HG02943 (cell line): ENCODE measurements at regions not wholly inside any gene's neighbourhood (a gene's known extent, or its start where the extent isn't known, plus 50 kb on each side); places are given as distances from the start of the nearest gene placed in this dataset.
"Not testable (repeated sequence)": the region's sequence is repeated elsewhere in the genome, so short reads cannot be mapped to it uniquely, and the experiment has no call there.

Source experiments
- ATAC-seq: cut with Tn5 transposase; IDR thresholded peaks from one replicate; pipeline ENCODE4 v1.9.1; 2021; ENCODE audit warnings: mild to moderate bottlenecking, low read depth, moderate library complexity; ENCODE audit not compliant: unreplicated experiment

DNA sequence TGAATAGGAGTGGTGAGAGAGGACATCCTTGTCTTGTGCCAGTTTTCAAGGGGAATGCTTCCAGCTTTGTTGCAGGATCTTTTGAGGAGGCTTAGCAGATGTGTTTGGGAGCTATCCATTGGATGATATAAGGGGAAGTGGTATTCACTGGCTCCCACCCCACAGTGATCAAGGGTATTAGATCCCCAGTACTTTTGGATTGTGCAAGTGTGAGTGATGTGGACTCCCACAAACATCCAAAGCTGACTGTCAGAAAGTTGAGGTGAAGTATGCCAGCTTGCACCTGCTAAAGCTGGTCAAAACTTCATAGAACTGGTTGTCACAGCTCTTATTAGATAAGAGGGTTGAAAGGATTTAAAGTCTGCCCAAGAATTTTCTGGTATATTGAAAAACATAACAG is 110.1 kb upstream of the BTG1 start:
- ATAC-seq = no peak

DNA sequence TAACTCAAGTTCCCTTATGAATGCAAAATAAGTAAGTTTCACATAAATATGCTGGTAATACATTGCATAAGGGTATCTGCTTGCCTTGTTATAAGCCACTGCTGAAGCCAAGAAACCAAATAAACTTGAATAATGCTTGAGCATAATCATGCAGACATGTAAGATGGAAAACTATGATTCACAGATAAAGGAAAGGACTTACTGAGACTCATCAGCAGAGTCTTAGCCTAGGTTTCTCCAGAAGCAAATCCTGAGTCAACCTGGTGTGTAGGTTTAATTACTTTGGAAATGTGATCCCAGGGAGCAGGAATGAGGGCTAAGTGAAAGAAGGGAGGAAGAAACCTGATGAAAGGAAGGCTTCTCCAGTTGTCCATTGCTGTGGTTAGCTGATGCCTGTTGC is 107.7 kb upstream of the BTG1 start:
- ATAC-seq = no peak

DNA sequence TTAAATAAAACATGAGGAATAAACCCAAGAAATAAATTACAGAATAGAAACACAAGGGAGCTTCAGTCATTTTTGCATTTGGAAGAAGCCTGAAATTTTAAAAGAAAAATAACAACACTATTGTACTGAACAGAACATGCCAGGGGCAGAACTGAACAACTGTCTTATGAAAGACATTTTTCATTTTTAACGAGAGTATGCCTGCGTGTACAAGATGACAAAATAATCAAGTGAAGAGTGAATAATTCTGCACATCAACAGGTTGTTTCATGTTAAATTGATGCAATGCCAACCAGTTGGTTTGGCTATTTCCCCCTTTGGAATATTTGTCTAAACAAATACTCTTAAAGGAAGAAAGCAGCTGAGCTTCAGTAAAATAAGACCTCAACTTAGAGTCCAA is 103.3 kb upstream of the BTG1 start:
- ATAC-seq = no peak

DNA sequence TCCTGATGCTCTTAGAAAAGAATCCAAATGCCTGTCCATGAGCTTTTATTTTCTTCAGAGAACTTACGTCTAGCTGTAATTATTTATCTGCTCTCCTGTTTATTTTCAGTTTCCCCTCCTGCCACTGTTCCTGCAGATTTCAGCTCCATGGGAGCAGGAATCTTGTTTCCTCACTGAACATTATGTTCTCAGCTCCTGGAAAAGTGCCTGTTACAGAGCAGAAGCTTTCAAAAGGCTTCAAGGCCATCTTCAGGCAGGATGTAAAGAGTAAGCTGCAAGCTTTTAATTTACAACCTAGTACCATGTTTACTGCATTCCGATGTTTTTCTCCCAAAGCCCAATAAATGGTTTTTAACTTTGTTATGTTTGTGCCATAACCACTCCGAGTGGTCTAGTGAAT is 98.4 kb upstream of the BTG1 start:
- ATAC-seq = no peak

DNA sequence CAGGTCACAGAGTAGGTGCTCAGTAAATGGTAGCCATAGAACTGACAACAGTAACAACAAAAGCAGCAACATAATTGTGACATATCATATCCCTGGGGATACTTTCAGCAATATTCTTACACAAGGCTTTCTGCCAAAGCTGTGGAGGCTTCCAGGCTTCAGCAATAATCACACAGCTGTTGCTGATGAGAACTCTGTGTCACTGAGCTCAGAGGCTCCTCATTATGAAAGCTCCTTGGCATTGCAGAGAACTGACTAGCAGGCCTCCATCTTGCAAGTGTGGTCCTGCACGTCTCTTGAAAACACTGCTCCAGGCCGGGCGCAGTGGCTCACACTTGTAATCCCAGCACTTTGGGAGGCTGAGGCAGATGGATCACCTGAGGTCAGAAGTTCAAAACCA is 97.3 kb upstream of the BTG1 start:
- ATAC-seq = no peak

DNA sequence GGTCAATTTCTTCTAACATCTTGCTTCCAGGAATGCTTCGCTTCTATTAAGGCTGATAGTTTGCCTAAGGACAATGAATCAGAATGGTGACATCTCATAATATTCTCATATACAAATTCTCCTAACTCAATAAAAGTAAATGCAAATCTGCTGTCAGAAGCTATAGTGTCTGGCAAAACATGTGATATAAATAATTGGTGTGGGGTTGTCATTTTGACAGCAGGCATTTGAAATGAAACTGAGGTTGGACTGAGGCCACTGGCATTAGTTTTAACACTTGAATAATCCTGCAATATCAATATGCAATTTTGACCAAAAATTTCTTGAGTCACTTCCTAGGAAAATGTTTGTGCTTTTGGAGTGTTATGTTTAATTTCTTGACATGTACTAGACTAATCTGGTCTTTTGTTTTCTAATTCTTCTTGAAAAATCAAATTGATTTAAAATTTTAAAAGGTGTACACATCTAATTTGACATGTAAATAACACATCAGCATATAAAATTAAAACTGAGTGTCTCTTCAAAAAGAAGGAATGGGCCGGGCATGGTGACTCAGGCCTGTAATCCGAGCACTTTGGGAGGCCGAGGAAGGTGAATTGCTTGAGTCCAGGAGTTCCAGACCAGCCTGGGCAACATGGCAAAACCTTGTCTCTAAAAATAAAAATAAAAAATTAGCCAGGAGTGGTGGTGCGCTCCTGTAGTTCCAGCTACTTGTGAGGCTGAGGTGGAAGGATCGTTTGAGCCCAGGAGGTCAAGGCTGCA is 92.3 kb upstream of the BTG1 start:
- no peak for ATAC-seq

DNA sequence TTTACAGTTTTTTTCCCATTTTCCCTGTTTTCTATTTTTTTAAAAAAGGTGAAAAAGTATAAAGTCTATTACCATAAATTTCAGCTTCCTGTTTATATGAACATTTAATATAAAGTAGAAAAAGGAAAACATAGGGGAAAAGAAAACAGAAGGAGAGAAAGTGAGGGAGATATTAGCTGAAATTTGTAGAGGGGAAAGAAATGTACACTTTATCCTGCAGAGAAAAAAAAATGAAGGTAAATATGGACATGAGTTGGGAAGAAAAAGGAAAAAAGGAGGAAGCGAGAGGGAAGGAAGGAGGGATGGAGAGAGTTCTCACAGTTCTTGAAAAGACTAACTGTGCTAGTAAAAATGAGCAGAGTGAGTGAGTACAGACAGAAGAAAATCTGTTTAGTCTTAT is 91.6 kb upstream of the BTG1 start:
- no peak for ATAC-seq

DNA sequence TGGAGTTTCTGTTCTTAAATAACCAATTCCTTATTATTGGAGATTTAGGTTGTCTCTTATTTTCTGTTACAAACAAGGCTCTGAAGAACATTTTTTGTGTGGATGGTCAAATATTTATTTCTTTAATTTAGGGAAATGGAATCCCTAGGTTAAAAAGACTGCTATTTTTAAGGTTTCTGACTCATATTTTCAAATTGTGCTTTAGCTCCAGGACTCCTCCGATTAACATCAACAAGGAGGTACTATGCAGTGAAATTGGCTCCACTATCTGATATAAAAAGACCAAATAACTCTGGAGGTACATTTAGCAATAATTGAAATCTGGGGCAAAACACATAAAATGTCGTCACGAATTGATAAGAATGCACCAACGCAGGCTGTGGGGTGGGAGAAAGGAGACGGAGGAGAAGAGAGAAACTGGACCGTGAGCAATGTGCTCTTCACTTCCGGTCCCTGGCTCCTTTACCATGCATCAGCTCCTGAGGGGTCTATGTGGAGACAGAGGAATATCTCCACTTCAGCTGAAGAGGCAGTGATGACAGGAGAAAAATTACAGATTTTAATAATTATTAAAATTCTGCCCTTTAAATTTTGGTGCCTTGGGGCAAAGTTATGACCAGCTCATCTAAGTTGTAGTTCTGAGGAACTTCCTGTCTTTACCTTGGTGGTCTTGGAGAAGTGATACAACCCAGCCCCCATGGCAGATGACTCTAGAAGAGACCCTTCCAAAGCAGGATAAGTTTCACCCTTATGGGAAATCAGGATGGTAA is 90.2 kb upstream of the BTG1 start:
- ATAC-seq = no peak

DNA sequence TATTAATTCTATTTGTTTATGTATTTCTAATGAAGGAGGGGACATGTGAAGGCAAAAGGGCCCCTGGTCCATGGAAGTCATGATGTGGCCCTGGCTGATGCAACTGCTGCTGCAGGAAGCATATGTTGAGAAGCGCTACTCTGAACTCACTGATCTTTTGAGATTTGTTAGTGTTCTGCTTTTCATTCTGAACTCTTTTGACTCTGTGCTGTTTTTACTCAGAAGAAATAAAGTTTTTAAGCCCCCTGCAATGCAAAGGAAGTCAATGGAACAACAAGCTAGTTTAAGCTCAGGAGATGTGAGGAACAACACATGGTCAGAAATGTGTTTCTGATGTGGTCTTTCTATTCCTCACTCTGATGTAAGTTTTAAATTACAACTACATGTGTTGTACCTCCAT is 88.9 kb upstream of the BTG1 start:
- ATAC-seq = no peak

DNA sequence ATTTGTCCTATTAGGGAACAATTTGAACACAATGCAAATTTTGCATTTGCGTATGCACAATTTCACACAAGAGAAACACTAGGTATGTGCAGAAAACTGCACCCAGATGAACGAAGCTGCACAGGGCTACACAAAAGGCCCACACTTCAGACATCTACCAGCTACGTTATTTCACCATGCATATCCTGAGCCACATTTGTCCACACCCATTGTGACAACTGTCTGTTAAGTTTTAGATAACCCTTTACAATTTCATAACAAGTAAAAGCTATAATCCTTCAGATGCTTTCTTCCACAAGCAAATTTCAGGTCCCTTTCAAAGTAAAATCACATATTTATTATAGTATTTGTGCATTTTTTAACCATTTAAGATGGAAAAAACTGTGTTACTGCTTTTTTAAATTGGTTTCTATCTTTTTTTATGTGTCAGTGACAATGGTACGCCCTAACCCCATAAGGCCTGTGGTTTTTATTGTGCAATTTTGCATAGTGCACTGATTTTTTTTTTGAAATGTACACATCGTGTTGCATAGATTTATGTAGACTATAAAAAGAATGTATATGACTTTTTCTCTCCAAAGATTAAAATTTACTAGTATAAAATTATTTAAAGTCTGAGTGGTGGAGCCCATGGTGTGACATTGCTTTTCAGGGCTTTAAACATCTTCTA is 87.8 kb upstream of the BTG1 start:
- no peak for ATAC-seq

DNA sequence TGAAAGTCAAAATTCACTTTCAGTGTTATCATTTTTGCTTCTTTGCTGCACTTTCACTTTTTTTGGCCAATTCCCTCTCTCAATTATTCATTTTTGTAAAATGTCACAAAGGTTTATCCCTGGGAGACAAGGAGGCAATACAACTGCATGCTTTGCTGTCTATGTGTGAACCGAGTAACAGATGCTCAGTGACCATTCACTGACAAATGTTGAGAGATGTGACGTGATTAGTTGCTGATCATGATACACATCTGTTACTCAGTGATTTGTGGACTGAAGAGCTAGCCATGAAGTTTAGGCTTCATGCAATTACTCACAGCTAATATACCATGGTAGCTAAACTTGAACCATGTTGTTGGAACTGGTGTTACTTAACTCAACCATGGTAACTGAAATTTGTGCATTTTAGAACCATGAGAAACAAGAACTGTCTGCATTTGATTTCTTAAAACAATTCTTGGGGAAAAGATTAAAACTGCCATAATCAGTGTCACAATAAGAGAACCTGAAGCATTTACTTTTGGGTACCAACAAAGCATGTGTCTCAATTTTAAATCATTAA is 86.8 kb upstream of the BTG1 start:
- not testable (repeated sequence) for ATAC-seq

DNA sequence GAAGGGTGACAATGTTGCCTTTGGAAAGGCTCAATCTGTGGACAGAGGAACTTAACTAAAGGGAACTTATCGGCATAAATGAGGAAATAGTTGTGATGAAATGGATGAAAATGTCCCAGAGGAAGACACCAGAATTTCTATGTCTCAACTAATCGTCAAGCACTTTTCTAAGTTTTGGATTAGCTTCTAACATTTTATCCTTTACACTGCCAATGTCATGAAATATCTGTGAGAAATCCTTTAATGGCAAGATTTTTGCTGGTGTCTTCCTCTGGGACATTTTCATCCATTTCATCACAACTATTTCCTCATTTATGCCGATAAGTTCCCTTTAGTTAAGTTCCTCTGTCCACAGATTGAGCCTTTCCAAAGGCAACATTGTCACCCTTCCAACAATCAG is 86.3 kb upstream of the BTG1 start:
- not testable (repeated sequence) for ATAC-seq

DNA sequence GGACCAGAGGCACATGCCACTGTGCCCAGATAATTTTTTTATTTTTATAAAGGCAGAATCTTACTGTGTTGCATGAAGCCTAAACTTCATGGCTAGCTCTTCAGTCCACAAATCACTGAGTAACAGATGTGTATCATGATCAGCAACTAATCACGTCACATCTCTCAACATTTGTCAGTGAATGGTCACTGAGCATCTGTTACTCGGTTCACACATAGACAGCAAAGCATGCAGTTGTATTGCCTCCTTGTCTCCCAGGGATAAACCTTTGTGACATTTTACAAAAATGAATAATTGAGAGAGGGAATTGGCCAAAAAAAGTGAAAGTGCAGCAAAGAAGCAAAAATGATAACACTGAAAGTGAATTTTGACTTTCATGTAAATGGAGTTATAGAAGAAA is 85.9 kb upstream of the BTG1 start:
- not testable (repeated sequence) for ATAC-seq

DNA sequence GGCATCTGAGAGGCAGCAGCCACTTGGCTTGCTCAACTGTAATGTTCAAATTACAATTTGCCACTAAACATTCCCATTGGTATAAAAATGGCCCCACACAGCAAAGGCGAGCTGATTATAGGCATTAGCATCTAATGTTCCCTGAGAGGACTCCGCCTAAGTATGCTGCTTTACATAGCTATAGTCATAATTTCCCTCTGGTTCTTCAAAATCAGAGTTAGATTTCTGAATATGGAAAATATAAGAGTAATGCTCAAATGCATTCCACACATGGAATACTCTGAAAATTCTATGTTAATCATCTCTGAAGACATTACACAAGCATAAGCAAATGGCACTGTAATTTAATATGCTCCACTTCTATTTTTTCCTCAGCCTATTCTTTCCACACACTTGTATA is 83.7 kb upstream of the BTG1 start:
- ATAC-seq = no peak

DNA sequence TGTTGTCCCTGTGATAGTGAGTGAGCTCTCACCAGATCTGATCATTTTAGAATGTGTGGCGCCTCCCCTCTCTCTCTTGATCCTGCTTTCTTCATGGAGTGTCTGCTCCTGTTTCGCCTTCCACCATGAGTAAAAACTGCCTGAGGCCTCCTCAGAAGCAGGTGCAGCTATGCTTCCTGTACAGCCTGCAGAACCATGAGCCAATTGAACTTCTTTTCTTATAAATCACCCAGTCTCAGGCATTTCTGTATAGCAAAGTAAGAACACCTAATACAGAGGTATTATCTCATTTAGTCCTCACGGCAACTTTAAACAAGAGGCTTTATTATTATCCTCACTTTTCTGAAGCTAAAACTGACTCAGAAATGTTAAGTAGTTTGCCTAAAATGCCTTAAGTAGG is 81.3 kb upstream of the BTG1 start:
- ATAC-seq = no peak

DNA sequence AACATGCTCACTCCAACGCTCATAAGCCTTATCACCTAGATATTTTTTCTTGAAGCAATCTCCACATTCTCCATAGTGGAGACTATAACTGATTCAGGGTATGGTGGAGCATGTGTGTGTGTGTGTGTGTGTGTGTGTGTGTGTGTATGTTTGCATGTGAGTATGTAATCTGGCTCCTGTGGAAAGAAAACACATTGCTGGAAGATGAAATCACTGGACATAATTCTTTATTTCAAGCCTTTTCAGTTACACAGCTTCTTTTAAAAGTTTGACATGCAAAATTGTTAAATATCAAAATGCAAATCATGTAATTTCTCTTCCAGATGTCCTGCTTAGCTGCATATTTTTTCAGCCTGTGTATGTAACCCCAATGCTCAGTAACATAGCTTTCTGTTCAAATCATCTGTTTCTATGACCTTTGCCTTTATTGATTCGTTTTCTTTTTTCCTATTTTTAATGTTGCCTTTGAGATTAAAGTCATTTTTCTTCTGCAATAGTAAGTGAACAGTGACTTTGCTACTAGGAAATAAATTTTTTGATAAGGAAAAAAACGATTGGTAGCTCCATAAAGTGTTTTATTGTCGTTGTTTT is 80.5 kb upstream of the BTG1 start:
- no peak for ATAC-seq

DNA sequence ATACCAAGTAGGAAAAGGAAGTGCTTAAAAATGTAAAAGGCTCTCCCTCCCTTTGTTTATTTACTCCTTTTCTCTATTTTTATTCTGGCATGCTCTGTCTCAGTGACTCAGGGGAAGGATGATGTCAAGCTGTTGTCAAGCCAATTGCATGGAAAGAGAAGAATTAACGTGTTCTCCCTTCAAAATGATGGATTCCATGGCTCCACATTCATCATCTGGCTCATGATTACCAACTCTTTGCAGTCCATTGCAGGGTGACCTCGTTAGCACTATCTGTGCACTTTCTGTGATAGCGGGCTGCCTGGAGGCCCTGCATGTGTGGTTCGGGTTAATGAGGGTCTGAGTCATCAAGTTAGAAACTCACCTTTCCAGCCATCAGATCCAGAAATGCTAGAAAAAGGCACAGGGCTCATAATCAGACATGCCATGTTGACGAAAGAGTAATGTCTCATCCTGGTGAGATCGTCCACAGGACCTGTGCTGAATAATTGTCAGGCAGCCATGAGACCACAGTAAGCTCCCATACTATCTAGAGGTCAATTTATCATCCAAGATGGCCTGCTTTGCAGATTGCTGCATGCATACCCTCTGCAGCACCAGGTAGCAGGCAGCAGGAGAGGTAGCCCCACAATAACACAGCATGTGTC is 79.2 kb upstream of the BTG1 start:
- ATAC-seq = no peak

DNA sequence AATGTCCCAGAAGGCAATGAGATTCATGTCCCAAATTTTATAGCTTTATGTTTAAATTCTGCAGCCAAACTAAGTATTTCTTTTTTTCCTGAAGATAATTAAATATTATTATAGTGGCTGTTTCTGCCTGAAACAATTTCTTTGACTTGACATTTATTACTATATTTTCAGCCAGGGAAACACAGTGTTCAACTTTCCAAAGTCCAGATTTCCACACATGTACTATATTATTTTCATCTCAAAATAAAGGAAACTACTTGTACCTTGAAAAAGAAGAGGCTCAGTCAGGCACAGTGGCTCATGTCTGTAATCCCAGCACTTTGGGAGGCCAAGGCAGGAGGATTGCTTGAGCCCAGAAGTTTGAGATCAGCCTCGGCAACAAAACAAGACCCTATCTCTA is 77.8 kb upstream of the BTG1 start:
- no peak for ATAC-seq

DNA sequence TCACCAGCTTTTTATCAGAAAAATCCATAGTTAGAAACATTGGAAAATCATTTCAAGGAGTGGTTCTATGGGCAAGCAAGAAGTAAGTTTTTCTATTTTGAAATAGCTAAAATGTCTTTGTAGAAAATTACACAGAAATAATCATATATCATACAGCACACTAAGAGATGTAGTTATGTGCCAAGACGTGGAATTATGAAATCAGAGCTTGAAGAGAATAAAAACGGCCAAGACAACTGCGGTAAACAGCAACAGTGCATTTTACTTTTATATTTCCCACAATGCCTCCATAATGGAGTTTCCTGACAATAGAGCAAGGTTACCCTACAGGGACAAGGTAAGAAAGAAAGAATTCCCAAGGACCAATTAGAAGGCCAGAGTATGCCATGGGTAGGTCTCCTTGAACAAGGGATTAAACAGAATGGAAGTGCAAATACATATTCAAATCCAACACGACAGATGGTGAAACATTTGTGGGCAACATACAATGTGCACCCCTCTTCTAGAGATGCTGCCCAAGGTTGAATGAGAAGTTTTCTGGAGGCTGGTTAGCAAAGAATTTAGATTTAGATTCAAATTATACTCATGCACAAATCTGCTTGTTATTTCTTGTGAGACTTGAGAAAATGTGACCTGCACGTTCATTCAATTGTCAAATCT is 76.1 kb upstream of the BTG1 start:
- no peak for ATAC-seq
